ENCODE measurements at regions not wholly inside any gene's neighbourhood (a gene's known extent, or its start where the extent isn't known, plus 50 kb on each side); places are given as distances from the start of the nearest gene placed in this dataset.
A peak's percentile ranks its signal among the peaks of the same experiment; 100 is the strongest.
"Not testable (repeated sequence)": the region's sequence is repeated elsewhere in the genome, so short reads cannot be mapped to it uniquely, and the experiment has no call there.

DNA sequence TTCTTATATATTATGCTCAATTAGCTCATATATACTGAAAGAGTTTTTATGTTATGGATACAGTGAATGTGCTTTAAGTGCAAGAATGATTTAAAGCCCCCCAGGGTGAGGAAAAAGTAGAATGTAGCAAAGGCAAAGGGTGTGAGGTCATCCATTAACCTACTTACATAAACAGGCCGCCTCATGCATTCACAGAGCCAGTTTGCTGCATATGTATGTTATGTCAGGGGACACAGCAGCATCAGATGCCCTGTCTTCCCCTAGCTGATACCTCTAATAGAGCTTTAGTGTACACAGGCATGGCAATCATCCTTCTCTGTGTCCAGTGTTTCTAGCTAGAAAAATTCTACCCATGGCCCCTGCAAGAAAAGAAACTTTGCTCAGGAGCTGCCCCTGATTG is 187.8 kb upstream of the FSHR start:
- no peak for DNase-seq (ENCODE audit: low read depth)

DNA sequence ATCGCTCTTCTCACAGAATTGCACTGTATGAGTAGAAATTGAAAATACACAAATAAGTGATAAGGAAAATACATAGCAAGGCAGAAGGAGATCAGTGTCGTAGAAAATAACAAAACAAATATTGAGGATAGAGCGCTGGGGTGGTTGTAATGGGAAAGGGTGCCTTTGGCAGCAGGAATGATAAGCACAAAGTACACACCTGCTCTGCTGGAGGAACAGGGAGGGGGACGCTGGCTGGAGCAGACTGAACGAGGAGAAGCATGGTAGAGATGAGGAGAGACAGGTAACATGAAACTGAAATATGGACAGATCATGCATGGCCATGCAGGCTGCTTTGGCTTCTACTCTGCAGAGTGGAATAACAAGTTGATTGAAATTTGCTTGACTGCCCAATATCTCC is 181.2 kb upstream of the FSHR start:
- DNase-seq (ENCODE audit: low read depth) = no peak

DNA sequence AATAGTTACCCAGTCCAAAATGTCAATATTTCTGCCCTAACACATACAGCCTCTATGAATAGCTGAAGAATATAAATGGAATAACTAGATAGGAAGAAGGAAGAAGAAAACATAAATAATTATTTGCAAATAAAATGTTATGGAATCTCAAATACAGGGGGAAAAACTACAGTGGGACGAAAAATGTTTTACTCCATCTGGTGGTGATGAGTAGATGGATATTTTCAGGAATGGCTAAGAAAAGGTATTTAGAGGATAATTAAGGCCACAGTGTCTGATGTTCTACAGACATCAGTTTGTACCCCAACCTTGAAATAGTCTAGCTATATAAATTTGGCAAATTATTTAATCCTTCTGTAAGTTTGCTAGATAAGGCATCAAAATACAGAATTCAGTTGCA is 178.1 kb upstream of the FSHR start:
- DNase-seq (ENCODE audit: low read depth) = no peak

- no peak for DNase-seq (ENCODE audit: low read depth)
These were observed 164.2 kb upstream of the FSHR start for GRCh38 chr2:49318531-49318930.

GRCh38 chr2:49309461-49309860 is 155.1 kb upstream of the FSHR start:
- DNase-seq (ENCODE audit: low read depth) = no peak

DNA sequence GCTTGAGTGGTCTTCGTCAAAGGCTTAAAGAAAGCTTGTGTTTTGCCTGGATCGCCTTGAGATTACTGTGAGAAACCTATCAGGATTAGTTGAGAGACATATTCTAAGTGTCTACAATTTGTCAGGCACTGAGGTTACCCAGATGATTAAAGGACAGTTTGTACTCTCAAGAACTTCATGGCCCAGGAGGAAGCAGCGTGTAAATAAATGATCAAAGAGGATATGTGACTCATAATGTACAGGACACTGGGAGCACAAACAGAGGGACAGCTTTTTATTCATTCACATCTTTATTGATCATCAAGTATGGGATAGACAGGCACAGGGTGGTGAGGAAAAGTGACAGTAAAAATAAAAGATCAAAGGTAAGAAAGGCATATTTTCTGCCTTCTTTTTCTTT is 152.6 kb upstream of the FSHR start:
- peak; percentile 27 for DNase-seq (ENCODE audit: low read depth)

DNA sequence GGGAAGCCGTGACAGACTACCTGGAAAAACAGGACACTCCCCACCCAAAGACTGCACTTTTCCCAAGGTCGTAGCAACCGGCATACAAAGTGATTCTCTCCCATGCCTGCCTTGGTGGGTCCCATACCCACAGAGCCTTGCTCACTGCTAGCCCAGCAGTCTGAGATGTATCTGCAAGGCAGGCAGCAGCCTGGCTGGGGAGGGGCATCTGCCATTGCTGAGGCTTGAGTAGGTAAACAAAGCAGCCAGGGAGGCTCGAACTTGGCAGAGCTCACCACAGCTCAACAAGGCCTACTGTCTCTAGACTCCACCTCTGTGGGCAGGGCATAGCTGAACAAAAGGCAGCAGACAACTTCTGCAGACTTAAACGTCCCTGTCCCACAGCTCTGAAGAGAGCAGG is 144.4 kb upstream of the FSHR start:
- not testable (repeated sequence) for DNase-seq (ENCODE audit: low read depth)

DNA sequence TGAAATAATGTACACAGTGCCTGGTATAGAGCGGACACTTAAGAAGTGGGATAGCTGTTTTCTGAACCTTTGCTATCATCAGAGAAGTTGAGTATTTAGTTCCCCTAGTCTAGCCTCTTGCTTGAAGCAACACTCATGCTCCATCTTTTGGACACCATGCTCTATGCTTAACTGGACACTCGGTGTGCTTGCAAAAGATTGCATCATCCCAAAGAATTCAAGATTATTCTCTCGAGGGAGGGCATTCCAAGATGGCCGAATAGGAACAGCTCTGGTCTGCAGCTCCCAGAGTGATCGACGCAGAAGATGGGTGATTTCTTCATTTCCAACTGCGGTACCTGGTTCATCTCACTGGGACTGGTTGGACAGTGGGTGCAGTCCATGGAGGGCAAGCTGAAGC is 143.9 kb upstream of the FSHR start:
- no peak for DNase-seq (ENCODE audit: low read depth)

- DNase-seq (ENCODE audit: low read depth) = no peak
These were observed 142.0 kb upstream of the FSHR start for GRCh38 chr2:49296107-49296867.

- no peak for DNase-seq (ENCODE audit: low read depth)
These were observed 139.9 kb upstream of the FSHR start for GRCh38 chr2:49294225-49294624.

DNA sequence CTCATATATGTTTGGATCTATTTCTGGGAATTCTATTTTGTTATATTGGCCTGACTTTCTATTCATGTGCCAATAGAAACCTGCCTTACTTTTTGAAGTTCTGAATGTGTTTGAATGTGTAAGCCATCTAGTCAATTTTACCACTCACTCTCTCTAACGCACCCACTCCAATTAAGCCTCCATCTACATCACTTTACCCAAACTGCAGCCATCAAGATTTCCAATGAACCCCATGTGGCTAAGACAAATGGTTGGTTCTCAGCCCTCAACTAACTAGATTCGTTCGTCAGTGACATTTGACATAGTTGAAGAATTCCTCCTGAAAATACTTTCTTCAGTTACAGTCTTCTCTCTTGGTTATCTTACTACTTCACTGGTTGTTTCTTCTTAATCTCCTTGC is 137.3 kb upstream of the FSHR start:
- DNase-seq (ENCODE audit: low read depth) = no peak

DNA sequence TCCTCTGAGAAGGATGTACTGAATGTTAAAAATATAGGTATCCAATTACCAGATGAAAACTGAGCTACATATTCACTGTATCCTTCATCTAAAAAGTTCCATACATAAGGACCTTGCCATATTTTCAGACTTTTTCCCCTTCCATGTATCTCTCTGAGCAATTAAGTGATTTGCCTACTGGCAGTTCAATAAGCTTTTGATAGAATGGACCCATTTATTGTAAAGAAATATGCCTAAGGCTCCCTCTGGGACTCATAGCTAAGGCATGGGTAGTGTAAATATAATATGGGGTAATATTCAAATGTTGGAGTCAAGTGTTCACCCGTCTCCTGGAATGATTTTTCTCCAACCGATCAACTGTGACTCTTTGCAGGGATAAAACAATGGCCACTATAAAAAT is 135.4 kb upstream of the FSHR start:
- no peak for DNase-seq (ENCODE audit: low read depth)

GRCh38 chr2:49288902-49289700 is 134.8 kb upstream of the FSHR start:
- peak; percentile 6 for DNase-seq (ENCODE audit: low read depth)

DNA sequence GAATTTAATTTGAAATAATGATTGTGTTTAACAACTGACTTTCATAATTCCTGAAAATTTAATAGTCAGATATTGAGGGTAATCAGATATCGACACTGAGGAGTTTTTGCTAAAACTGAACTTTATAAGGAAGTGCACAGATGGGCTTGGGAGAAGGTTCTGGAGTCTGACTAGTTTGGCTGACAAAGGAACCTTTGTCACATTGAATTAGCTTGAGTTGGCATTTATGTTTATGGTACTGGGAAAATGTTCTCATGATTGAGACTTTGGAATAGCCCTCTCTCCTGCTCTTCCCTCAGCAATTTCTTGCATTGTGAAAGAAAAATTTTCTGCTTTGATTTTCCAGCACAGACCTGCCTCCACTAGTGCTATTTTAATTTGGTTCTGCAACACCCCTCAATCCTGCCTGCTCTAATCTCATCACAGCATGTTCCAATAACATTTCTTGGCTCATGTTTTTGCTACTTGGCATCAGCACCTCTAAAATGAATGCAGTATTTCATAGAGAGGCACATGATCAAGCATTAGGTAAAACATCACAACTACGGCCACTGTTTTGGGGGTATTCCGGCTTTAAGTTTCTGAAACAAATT is 133.9 kb upstream of the FSHR start:
- no peak for DNase-seq (ENCODE audit: low read depth)

DNA sequence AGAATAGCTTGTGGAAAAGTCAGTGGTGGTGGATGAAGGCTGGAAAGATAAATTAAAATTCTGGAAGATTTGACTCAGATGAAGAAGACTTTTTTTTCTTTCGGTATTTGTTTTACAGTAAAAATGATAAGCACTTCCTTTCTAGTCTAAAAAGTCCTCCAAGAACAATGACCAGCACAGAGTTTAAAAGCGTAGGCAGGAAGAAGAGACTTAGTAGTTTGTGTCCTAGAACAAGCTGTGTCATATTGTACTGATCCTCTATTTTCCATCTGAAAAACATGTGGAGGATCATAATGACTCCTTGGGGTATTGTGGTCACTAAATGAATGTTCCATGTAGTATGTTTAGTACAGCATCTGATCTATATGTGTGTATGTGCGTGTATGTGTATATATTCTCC is 132.4 kb upstream of the FSHR start:
- no peak for DNase-seq (ENCODE audit: low read depth)

DNA sequence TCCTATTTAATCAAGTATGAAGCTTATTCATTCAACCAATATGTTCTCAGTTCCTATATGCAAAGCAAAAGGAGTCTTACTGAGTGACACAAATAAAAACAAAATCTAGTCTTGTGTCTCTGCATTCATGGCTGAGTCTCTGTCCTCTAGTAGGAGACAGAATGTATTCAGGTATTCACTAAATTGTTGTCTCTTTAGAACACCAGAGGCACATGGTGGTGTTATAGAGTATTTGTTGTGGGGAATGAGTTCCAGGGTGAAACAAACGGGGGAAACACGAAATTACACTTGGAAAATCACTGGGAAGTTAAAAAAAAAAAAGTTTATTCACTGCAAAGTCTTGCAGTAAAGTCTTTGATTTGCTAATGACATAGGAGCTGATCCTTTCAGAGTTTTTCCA is 131.7 kb upstream of the FSHR start:
- no peak for DNase-seq (ENCODE audit: low read depth)

GRCh38 chr2:49278561-49278960 is 124.2 kb upstream of the FSHR start:
- DNase-seq (ENCODE audit: low read depth) = no peak

GRCh38 chr2:49278141-49278540 is 123.8 kb upstream of the FSHR start:
- DNase-seq (ENCODE audit: low read depth) = no peak

DNA sequence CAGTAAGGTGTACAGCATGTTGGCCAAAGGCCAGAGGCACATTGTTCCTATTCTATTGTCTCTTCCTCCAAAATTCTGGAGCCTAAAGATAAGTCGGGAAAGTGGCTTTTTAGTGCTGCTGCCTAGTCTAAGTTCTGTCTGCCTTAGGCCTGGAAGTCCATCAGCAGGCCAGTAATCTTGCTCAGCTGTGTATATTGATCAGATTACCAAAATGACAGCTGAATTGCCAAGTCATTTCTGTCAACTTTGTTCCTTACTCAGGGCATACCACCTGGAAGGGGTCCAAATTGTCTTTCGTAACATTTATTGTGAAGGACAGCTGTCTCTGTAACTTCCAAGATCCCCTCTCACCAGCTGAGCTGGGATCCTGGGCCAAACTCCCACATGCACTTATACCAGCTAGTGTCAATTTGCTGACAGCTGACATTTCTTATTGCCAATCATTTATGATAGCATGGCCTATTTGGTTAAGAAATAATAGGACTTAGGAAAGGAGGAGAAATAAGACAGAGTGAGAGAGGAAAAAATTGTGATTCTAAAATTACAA is 116.8 kb upstream of the FSHR start:
- no peak for DNase-seq (ENCODE audit: low read depth)

DNA sequence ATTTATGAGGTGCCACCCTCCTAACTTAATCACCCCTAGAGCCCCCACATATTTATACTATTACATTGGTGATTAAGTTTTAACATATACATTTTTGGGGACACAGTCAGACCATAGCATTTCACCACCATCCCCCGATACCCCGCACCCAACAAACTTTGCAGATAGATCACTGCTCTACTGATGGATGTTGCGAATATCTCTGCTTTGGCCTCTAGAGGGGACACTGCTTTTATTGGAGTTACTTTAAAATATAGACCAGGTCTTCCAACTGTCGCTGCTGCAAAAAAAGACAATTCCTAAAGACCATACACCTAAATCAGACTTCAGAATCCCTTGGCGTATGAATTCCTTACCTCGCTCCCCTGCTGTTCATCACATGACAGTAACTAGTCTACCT is 115.8 kb upstream of the FSHR start:
- DNase-seq (ENCODE audit: low read depth) = no peak

DNA sequence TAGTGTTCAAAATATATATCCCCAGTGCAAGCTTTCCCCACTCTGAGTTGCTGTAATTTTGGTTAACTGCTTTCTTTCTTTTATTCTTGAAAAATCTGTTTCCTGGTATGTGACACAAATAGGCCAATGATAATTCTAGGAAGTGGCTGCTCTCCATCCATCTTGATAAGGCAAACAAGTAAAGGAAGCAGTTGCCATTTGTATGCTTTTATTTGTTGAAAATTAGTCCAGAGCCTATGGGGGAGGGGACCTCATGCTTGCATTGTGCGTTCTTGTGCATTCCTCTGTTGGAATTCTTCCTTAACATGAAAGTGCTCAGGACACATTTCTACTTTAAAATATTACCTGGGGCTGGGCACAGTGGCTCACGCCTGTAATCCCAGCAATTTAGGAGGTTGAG is 111.2 kb upstream of the FSHR start:
- no peak for DNase-seq (ENCODE audit: low read depth)

GRCh38 chr2:49262801-49263560 is 108.7 kb upstream of the FSHR start:
- no peak for DNase-seq (ENCODE audit: low read depth)
